T-helper 2 cell treated with Interferon-gamma antibody and Interleukin-4, amounts not matched to agents 100 ng/mL and 5 ng/mL, for 36 hours (primary cell): ENCODE measurements at regions not wholly inside any gene's neighbourhood (a gene's known extent, or its start where the extent isn't known, plus 50 kb on each side); places are given as distances from the start of the nearest gene placed in this dataset.

Experiments used
- intact Hi-C: fragments of 100-400 bp; cut with micrococcal nuclease; formaldehyde crosslinking; loops from one replicate; pipeline ENCODE4 v1.15.1; 2023

DNA sequence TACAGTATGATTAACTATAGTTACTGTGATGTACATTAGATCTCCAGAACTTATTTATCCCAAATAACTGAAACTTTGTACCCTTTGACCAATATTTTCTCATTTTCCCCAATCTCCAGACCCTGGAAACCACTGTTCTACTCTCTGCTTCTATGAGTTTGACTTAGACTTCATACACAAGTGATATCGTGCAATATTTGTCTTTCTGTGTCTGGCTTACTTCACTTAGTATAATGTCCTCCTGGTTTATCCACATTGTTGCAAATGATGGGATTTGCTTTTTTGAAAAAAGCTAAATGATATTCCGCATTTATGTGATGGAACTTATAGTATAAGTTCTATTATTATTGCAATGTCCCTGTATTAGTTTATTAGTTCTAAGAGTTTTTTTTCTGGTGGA is 81.8 kb upstream of the SOD3 start:
- intact Hi-C loops, result no loop called here

- intact Hi-C loops, result no loop called here
These were observed 75.8 kb upstream of the SOD3 start for GRCh38 chr4:24719615-24720014.

GRCh38 chr4:24720436-24720835 is 74.9 kb upstream of the SOD3 start:
- intact Hi-C loops, result no loop called here

DNA sequence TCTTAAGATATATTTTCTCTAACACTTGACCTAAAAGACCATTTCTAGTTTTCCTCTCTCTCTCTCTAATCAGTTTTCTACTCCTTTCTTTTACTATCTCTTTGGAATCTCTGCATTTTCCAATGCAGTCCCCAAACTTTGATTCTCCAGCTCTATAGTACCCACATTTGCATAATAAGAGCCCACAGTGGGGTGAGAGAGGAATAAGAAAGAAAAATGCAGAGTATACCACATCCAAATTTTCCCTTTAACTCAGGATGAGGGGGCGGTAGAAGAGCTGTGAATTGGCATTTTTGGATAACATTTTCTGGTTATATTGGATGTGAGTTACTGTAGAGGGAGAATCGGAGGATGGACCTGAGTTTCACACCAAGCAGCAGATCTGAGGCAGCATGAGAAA is 74.4 kb upstream of the SOD3 start:
- intact Hi-C loops, result no loop called here

- intact Hi-C loops, result no loop called here
These were observed 73.3 kb upstream of the SOD3 start for GRCh38 chr4:24722026-24722568.

DNA sequence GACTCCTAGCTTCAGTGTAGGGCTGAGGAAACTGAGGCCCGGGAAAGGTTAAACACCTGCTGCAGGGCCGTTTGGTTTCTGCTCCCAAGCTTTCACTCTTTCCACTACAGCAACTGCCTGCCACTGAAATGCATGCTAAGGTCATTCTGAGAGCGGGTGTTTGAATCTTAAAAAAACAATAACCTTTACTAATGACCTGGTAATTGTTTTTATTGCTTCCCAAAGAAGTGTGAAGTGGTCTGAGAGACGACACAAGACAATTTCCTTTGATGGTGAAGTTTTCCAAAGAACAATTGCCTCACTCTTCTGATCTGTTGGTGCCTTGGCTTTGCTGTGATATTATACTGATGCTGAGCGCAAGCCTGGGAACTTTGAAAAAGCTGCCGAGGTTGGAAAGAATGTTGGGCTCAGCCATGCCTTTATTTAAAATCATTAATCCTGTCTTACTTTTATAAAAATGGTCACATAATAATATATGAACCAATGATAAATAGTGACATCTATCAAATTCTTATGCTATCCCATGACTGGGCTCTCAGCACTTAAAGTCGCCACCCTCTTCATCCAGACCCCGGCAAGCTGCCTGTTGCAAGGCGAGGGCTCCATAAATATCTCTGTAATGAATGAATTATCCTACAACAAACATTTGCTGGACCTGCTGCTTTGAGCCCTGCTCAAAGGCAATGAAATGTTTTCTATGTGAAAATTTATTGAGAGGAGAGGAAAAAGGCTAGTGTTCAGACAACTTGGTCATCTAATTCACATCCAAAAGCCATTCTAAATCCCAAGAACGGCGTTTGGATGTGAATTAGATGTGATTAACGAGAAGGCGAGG is 67.8 kb upstream of the SOD3 start:
- intact Hi-C loops, result no loop called here

GRCh38 chr4:24729119-24729730 is 66.1 kb upstream of the SOD3 start:
- intact Hi-C loops, result no loop called here

- intact Hi-C loops, result no loop called here
These were observed 64.9 kb upstream of the SOD3 start for GRCh38 chr4:24730256-24731001.

GRCh38 chr4:24731448-24731847 is 63.9 kb upstream of the SOD3 start:
- intact Hi-C loops, result no loop called here

DNA sequence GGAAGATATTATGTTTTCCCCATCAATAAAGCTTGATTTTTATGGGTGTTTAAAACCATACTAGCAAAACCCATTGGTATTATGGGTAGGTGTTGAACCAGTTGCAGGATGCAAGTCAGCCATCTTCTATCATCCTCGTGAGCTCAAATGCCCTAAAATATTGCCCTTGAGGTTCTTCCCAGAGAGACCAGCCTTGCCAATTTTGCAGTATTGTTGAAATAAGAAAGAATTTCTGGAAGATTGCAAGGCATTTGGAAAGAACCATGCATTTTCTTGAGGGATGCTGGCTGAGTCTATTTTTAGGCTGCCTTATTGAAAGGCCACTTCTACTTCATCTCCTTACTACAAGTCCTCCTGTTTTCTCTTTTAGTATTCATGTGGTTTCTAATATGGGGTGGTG is 60.9 kb upstream of the SOD3 start:
- intact Hi-C loops, result no loop called here

DNA sequence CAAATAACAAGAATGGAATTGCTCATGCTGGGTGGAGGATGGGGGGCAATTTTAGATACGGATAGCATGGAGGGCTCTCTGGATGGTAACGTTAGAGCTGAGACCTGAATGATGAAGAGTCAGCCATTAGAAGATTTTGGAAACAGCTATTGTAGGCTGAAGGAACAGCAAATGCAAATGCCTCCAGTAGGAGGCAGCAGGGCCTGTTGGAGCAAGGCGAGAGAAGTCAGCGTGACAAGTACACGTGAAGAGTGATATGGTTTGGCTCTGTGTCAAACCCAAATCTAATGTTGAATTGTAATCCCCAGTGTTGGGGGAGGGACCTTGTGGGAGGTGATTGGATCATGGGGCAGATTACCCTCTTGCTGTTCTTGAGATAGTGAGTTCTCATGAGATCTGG is 59.3 kb upstream of the SOD3 start:
- intact Hi-C loops, result no loop called here

GRCh38 chr4:24741910-24742309 is 53.5 kb upstream of the SOD3 start:
- intact Hi-C loops, result no loop called here

- intact Hi-C loops, result no loop called here
These were observed 53.0 kb upstream of the SOD3 start for GRCh38 chr4:24742335-24742734.

DNA sequence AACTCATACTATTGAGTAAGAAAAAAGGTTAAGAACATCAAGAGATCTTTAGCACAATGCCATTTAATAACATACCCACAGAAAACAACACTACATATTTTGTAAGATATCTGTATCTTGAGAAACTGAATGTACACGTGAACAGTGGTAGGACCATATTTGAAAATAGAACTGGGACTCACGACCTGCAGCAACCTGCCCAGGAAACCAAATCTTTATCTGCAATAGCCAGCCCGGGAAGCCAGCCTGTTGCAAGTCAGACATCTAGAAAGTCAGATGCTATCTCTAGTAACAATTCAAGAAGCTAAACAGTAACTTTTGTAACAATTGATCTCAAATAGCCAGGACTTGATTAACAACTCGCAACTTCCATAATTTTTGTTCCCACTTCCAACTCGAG is 52.6 kb upstream of the SOD3 start:
- intact Hi-C loops, result no loop called here

DNA sequence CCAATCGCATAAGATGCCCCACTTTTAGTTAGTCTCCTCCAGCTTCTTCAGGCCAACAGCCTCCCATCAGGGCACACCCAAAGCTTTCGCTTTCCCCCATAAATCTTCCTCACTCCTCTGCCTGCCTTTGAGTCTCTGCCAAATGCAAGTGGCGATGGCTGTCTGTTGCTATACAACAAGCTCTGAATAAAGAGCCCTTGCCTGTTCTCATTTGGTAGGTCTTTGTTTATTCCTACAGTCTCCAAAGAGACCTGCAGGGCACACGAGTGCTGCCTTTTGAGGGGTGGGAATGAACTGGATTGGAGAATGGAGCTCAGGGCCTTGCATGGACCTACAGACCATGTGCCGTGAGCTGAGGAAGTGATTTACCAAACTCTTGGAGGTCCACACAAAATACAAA is 52.2 kb upstream of the SOD3 start:
- intact Hi-C loops, result no loop called here

DNA sequence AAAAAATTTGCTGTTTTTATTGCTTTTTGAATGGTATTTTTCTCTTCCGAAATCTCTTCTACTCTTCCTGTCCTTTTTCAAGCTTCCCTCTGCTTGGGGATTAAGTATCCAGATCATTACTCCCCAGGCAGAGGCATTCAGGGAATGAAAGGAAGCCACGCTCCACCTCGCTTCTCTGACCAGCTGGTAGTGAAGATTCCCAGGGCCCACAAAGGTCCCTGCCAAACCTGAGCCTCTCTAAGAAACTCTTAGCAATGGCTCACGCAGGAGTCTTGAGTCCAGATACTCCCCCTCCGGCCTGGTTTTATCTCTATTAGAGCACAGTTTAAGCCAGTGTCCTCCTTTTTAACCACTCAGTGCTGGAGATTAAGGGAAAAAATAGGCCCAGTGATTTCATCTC is 51.4 kb upstream of the SOD3 start:
- intact Hi-C loops, result no loop called here

- intact Hi-C loops, result no loop called here
These were observed 50.0 kb upstream of the SOD3 start for GRCh38 chr4:24745172-24745895.
